GM23248 (cell line): ENCODE measurements at regions not wholly inside any gene's neighbourhood (a gene's known extent, or its start where the extent isn't known, plus 50 kb on each side); places are given as distances from the start of the nearest gene placed in this dataset.
"Not testable (repeated sequence)": the region's sequence is repeated elsewhere in the genome, so short reads cannot be mapped to it uniquely, and the experiment has no call there.

Source experiments
- DNase-seq: peaks from one replicate; pipeline ENCODE4 v3.0.0-alpha.2; 2015
- H2AFZ ChIP-seq: fragments of 200-600 bp; sonication (generic); 2 replicates; pipeline ENCODE4 v1.6.1; 2016; ENCODE audit warnings: antibody characterized with exemption
- H3F3A ChIP-seq: fragments of 200-600 bp; sonication (generic); 2 replicates; pipeline ENCODE4 v1.6.1; 2016; ENCODE audit warnings: mild to moderate bottlenecking, antibody characterized with exemption, mixed run types; ENCODE audit not compliant: insufficient read depth
- H3K27ac ChIP-seq: fragments of 200-600 bp; sonication (generic); 2 replicates; pipeline ENCODE4 v1.5.1; 2016; ENCODE audit warnings: mild to moderate bottlenecking
- H3K27me3 ChIP-seq: fragments of 200-600 bp; sonication (generic); replicated peaks from 2 replicates; pipeline ENCODE4 v1.6.1; 2016; ENCODE audit warnings: mild to moderate bottlenecking; ENCODE audit not compliant: insufficient read depth
- H3K36me3 ChIP-seq: fragments of 200-600 bp; sonication (generic); 2 replicates; pipeline ENCODE4 v1.6.1; 2016; ENCODE audit warnings: low read depth, mild to moderate bottlenecking
- H3K4me1 ChIP-seq: fragments of 200-600 bp; sonication (generic); 2 replicates; pipeline ENCODE4 v1.6.1; 2016; ENCODE audit warnings: mild to moderate bottlenecking; ENCODE audit not compliant: insufficient read depth
- H3K4me2 ChIP-seq: fragments of 200-600 bp; sonication (generic); one replicate; pipeline ENCODE4 v1.6.1; 2016; ENCODE audit warnings: mild to moderate bottlenecking; ENCODE audit not compliant: unreplicated experiment
- H3K4me3 ChIP-seq: fragments of 200-600 bp; sonication (generic); 2 replicates; pipeline ENCODE4 v1.5.1; 2016; ENCODE audit warnings: mild to moderate bottlenecking
- H3K79me2 ChIP-seq: fragments of 200-600 bp; sonication (generic); 2 replicates; pipeline ENCODE4 v1.6.1; 2016; ENCODE audit warnings: mild to moderate bottlenecking; ENCODE audit not compliant: insufficient read depth
- H3K9ac ChIP-seq: fragments of 200-600 bp; sonication (generic); 2 replicates; pipeline ENCODE4 v1.6.1; 2016; ENCODE audit warnings: mild to moderate bottlenecking
- H3K9me2 ChIP-seq: fragments of 200-600 bp; sonication (generic); 2 replicates; pipeline ENCODE4 v1.6.1; 2016; ENCODE audit warnings: mixed run types, mild to moderate bottlenecking, moderate library complexity; ENCODE audit not compliant: insufficient read depth
- H3K9me3 ChIP-seq: fragments of 200-600 bp; sonication (generic); one replicate; pipeline ENCODE4 v1.6.1; 2017; ENCODE audit warnings: low read depth
- H4K20me1 ChIP-seq: fragments of 200-600 bp; sonication (generic); 2 replicates; pipeline ENCODE4 v1.6.0; 2016; ENCODE audit not compliant: insufficient read depth
- EZH2 ChIP-seq: fragments of 200-600 bp; sonication (generic); IDR thresholded peaks from 2 replicates; pipeline ENCODE4 v1.6.1; 2018; ENCODE audit warnings: antibody characterized with exemption, mild to moderate bottlenecking; ENCODE audit not compliant: insufficient read depth, poor library complexity, severe bottlenecking
- EZH2phosphoT487 ChIP-seq: fragments of 200-600 bp; sonication (generic); IDR thresholded peaks from 2 replicates; pipeline ENCODE4 v1.6.1; 2018; ENCODE audit warnings: antibody characterized with exemption, moderate library complexity, mild to moderate bottlenecking, low read depth; ENCODE audit not compliant: insufficient read depth
- WGBS, 2 experiments: methylation state at CpG; one replicate each; pipeline ENCODE4 v1.1.6; 2015 to 2017; ENCODE audit warnings: low lambda C conversion rate in 2 of 2, low coverage in 1 of 2; ENCODE audit errors: missing lambda C conversion rate in 2 of 2; 5-methylcytosine and 5-hydroxymethylcytosine counted together
- in situ Hi-C: fragments of 300-500 bp; cut with MboI; formaldehyde crosslinking; loops from 2 replicates; pipeline ENCODE4 v1.15.0; 2020

GRCh38 chr4:38386654-38387188 lies 277.3 kb upstream of the KLF3 start:
- Histone ChIP-seq H3K79me2 (no peaks in the 10 kb centered on the region), H3K36me3 (no peaks in the 10 kb centered on the region), H2AFZ (no peak overlapping the region), H3F3A (no peaks in the 10 kb centered on the region), H3K9ac (no peak overlapping the region), H3K9me3 (no peaks in the 10 kb centered on the region), H3K27me3 (no peaks in the 10 kb centered on the region), H3K4me1 (no peaks in the 10 kb centered on the region), H3K27ac (no peak overlapping the region), H3K4me2 (no peak overlapping the region), H4K20me1 (no peaks in the 10 kb centered on the region), H3K9me2 (no peaks in the 10 kb centered on the region), H3K4me3 (no peak overlapping the region)
- in situ Hi-C loops, result no loop called here
- TF ChIP-seq EZH2 (no peak), EZH2phosphoT487 (no peak)
- no peak for DNase-seq
- WGBS, 2 experiments, result 39 to 40% methylated on average over 2 of the region's 2 CpGs

DNA sequence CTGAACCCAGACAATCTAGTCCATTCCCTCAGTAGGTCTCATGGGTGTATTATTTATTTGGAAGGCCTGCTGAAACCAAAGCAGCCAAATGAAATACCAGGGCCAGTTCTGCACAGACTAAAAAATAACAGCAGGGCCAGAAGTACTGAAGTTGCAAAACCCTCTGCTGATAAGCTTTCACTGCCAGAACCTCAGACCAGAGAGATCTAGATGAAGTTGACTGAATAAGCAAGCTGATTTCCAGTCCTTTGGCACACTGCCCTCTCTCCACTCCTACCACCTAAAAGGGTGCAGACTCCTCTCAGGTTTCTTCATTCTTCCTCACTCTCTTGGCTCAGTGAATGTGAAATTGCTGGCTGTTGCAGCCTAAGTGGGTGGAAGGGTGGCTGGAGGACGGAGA lies 276.7 kb upstream of the KLF3 start:
- H3K4me3 ChIP-seq, result no peak overlapping the region
- in situ Hi-C loops, result no loop called here

GRCh38 chr4:38387819-38388218 lies 276.2 kb upstream of the KLF3 start:
- H3K27me3 ChIP-seq, result no peaks in the 10 kb centered on the region
- 58 to 66% methylated on average over 5 of the region's 5 CpGs for WGBS, 2 experiments
- no peaks in the 10 kb centered on the region for H3K4me1 ChIP-seq
- H3K4me2 ChIP-seq, result no peak overlapping the region
- H3K9ac ChIP-seq, result no peak overlapping the region
- DNase-seq, result no peak
- in situ Hi-C loops, result no loop called here
- no peaks in the 10 kb centered on the region for H3K9me2 ChIP-seq
- H3K27ac ChIP-seq, result no peak overlapping the region
- no peaks in the 10 kb centered on the region for H3F3A ChIP-seq
- H3K4me3 ChIP-seq, result no peak overlapping the region
- no peaks in the 10 kb centered on the region for H3K79me2 ChIP-seq
- H4K20me1 ChIP-seq, result no peaks in the 10 kb centered on the region
- TF ChIP-seq EZH2phosphoT487, result no peak
- no peak for TF ChIP-seq EZH2
- H2AFZ ChIP-seq, result no peak overlapping the region
- H3K9me3 ChIP-seq, result no peaks in the 10 kb centered on the region
- no peaks in the 10 kb centered on the region for H3K36me3 ChIP-seq

More for the DNA sequence above, 276.7 kb upstream of the KLF3 start:
- Histone ChIP-seq H3K36me3 (no peaks in the 10 kb centered on the region), H3K79me2 (no peaks in the 10 kb centered on the region), H3K9me3 (no peaks in the 10 kb centered on the region), H3K4me2 (no peak overlapping the region), H3K4me1 (no peaks in the 10 kb centered on the region), H3K9ac (no peak overlapping the region), H2AFZ (no peak overlapping the region), H3F3A (no peaks in the 10 kb centered on the region), H4K20me1 (no peaks in the 10 kb centered on the region), H3K9me2 (no peaks in the 10 kb centered on the region), H3K27ac (no peak overlapping the region), H3K27me3 (no peaks in the 10 kb centered on the region)
- TF ChIP-seq EZH2phosphoT487, result no peak
- TF ChIP-seq EZH2, result no peak
- 3 to 11% methylated on average over 1 of the region's 1 CpG for WGBS, 2 experiments
- peak; percentile 14 for DNase-seq

GRCh38 chr4:38388907-38389306 lies 275.1 kb upstream of the KLF3 start:
- H3K27ac ChIP-seq, H3K9me2 ChIP-seq, DNase-seq, H3K9me3 ChIP-seq, H3K4me1 ChIP-seq, H2AFZ ChIP-seq, H4K20me1 ChIP-seq, H3F3A ChIP-seq, H3K36me3 ChIP-seq, in situ Hi-C loops, H3K79me2 ChIP-seq, H3K27me3 ChIP-seq, H3K9ac ChIP-seq, H3K4me2 ChIP-seq, H3K4me3 ChIP-seq: not testable (repeated sequence)
- WGBS, 2 experiments, result 0 to 5% methylated on average over 1 of the region's 1 CpG

DNA sequence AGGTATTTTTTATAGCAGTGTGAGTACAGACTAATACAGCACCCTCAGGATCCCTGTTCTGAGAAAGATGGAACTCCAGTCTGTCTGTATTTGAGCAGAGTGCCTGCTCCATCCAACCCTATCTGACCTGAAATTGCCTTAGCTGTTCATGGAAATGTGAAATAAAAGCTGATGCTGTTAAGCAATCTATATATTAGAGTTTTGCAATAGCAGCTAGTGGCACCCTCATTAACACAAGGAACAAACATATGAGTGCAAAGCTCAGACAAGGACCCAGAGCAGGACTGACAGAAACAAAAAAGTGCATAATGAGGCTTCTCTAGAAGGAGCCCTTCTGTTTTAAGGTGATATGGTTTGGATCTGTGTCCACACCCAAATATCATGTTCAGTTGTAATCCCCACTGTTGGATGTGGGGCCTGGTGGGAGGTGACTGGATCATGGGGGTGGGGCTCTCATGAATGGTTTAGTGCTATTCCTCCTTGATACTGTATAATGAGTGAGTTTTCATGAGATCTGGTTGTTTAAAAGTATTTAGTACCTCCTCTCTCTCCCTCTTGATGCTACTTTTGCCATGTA lies 272.9 kb upstream of the KLF3 start:
- no peak for DNase-seq
- Histone ChIP-seq H3F3A (no peaks in the 10 kb centered on the region), H3K27me3 (no peaks in the 10 kb centered on the region), H3K4me2 (no peak overlapping the region), H3K9me2 (no peaks in the 10 kb centered on the region), H3K9me3 (no peaks in the 10 kb centered on the region), H3K9ac (no peak overlapping the region), H3K79me2 (no peaks in the 10 kb centered on the region), H3K27ac (no peak overlapping the region), H3K4me3 (no peak overlapping the region), H2AFZ (no peak overlapping the region), H4K20me1 (no peaks in the 10 kb centered on the region), H3K4me1 (no peaks in the 10 kb centered on the region), H3K36me3 (no peaks in the 10 kb centered on the region)
- TF ChIP-seq EZH2phosphoT487 (no peak), EZH2 (no peak)
- in situ Hi-C loops, result no loop called here
